ENCODE measurements at regions not wholly inside any gene's neighbourhood (a gene's known extent, or its start where the extent isn't known, plus 50 kb on each side); places are given as distances from the start of the nearest gene placed in this dataset.

GRCh38 chr6:15872241-15873103 is 209.6 kb upstream of the DTNBP1 start:
- Histone ChIP-seq H3K9me3 (ENCODE audit: control insufficient read depth, insufficient read depth, low read depth, low read length) (no peaks in the 10 kb centered on the region), H3K4me1 (ENCODE audit: control insufficient read depth, insufficient read depth, low read length) (no peaks in the 10 kb centered on the region), H3K4me3 (ENCODE audit: low read depth in 2 of 2, low read length in 2 of 2) (no peak overlapping the region), H3K27me3 (ENCODE audit: control insufficient read depth, insufficient read depth, low read length) (0 out of 2 replicates have a peak, but pooled peaks cover 2% of the 10 kb centered on the region), H3K27ac (ENCODE audit: low read length) (no peak overlapping the region), H3K36me3 (ENCODE audit: control insufficient read depth, insufficient read depth, low read length) (no peaks in the 10 kb centered on the region)
- intact Hi-C loops (cut with micrococcal nuclease; ENCODE audit: unreplicated experiment): no loop called here
- ChIA-PET POLR2A (no interaction called here), CTCF (no interaction called here)
- TF ChIP-seq CTCF (IDR thresholded peaks at IDR 0.05) (no peak), POLR2AphosphoS5 (IDR thresholded peaks at IDR 0.05; ENCODE audit: low read depth, low read length) (no peak), TCF7L2 (IDR thresholded peaks at IDR 0.05; ENCODE audit: low read depth, low read length) (no peak), SIN3A (IDR thresholded peaks at IDR 0.05; ENCODE audit: borderline replicate concordance, insufficient read depth, low read depth, low read length) (no peak)
- TF ChIP-seq, protein P1, sequence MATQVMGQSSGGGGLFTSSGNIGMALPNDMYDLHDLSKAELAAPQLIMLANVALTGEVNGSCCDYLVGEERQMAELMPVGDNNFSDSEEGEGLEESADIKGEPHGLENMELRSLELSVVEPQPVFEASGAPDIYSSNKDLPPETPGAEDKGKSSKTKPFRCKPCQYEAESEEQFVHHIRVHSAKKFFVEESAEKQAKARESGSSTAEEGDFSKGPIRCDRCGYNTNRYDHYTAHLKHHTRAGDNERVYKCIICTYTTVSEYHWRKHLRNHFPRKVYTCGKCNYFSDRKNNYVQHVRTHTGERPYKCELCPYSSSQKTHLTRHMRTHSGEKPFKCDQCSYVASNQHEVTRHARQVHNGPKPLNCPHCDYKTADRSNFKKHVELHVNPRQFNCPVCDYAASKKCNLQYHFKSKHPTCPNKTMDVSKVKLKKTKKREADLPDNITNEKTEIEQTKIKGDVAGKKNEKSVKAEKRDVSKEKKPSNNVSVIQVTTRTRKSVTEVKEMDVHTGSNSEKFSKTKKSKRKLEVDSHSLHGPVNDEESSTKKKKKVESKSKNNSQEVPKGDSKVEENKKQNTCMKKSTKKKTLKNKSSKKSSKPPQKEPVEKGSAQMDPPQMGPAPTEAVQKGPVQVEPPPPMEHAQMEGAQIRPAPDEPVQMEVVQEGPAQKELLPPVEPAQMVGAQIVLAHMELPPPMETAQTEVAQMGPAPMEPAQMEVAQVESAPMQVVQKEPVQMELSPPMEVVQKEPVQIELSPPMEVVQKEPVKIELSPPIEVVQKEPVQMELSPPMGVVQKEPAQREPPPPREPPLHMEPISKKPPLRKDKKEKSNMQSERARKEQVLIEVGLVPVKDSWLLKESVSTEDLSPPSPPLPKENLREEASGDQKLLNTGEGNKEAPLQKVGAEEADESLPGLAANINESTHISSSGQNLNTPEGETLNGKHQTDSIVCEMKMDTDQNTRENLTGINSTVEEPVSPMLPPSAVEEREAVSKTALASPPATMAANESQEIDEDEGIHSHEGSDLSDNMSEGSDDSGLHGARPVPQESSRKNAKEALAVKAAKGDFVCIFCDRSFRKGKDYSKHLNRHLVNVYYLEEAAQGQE (IDR thresholded peaks at IDR 0.05; ENCODE audit: insufficient read depth in 1 of 2, low read depth in 2 of 2, low read length in 1 of 2): no peak
- ATAC-seq (no peak), DNase-seq (ENCODE audit: low read depth, low spot score) (no peak)
- BruUV-seq (replicated peaks): no TSS peak
- in situ Hi-C loops (cut with HindIII; ENCODE audit: low pct_unique_long_range_greater_than_20kb, low sequenced_read_pairs): no loop called here

DNA sequence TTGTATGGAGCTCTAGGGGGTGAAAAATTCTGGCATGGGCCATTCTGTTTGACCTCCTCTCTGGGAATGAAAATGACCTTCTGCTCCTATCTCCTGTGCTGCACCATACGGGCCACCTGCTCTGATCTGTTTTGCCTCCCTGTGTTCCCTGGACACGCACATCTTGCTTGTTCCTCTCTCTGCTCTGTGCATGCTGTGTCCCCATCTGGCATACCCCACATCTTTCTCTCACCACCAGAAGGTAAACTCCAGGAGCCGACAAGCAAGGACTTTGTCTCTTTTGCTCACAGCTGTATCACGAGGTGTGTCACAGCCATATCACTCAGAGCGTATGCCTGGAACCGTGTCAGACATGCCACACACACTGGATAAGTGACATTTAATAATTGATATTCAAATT is 208.4 kb upstream of the DTNBP1 start:
- in situ Hi-C loops (cut with HindIII; ENCODE audit: low pct_unique_long_range_greater_than_20kb, low sequenced_read_pairs) (no loop called here), intact Hi-C loops (cut with micrococcal nuclease; ENCODE audit: unreplicated experiment) (no loop called here)
- ATAC-seq (no peak), DNase-seq (ENCODE audit: low read depth, low spot score) (no peak)
- ChIA-PET POLR2A (no interaction called here), CTCF (no interaction called here)
- Histone ChIP-seq H3K36me3 (ENCODE audit: control insufficient read depth, insufficient read depth, low read length) (no peaks in the 10 kb centered on the region), H3K4me1 (ENCODE audit: control insufficient read depth, insufficient read depth, low read length) (no peaks in the 10 kb centered on the region), H3K27ac (ENCODE audit: low read length) (no peak overlapping the region), H3K27me3 (ENCODE audit: control insufficient read depth, insufficient read depth, low read length) (0 out of 2 replicates have a peak, but pooled peaks cover 2% of the 10 kb centered on the region), H3K4me3 (ENCODE audit: low read depth in 2 of 2, low read length in 2 of 2) (no peak overlapping the region), H3K9me3 (ENCODE audit: control insufficient read depth, insufficient read depth, low read depth, low read length) (no peaks in the 10 kb centered on the region)
- TF ChIP-seq SIN3A (IDR thresholded peaks at IDR 0.05; ENCODE audit: borderline replicate concordance, insufficient read depth, low read depth, low read length) (no peak), TCF7L2 (IDR thresholded peaks at IDR 0.05; ENCODE audit: low read depth, low read length) (no peak), CTCF (IDR thresholded peaks at IDR 0.05) (no peak), POLR2AphosphoS5 (IDR thresholded peaks at IDR 0.05; ENCODE audit: low read depth, low read length) (no peak)
- TF ChIP-seq, protein P1 (IDR thresholded peaks at IDR 0.05; ENCODE audit: insufficient read depth in 1 of 2, low read depth in 2 of 2, low read length in 1 of 2): no peak
- BruUV-seq (replicated peaks): no TSS peak

Data from Panc1 (cell line).